GM08714 (cell line): ENCODE measurements at regions not wholly inside any gene's neighbourhood (a gene's known extent, or its start where the extent isn't known, plus 50 kb on each side); places are given as distances from the start of the nearest gene placed in this dataset.

Experiments
- H3K4me3 ChIP-seq: fragments of 200-500 bp; sonication (Bioruptor generic); 2 replicates; pipeline ENCODE4 v1.5.1; 2014; ENCODE audit warnings: mild to moderate bottlenecking, low read length, inconsistent platforms
- ZNF274 ChIP-seq: IDR thresholded peaks from 2 replicates; pipeline ENCODE4 v1.6.1; 2012; ENCODE audit warnings: mild to moderate bottlenecking, low read depth, low read length

DNA sequence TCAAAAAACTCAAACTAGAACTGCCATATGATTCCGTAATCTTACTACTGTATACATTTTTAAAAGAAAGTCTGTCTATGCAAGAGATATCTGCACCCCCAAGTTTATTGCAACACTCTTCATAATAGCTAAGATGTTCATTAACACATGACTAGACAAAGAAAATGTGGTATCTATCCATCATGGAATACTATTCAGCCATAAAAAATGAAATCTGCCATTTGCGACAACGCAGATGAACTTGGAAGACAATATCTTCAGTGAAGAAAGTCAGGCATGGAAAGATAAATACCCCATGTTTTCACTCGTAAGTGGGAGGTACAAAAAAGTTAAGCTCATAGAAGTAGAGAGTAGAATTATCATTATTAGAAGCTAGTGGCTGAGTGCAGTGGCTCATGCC is 87.3 kb upstream of the DHRSX start:
- no peak overlapping the region for H3K4me3 ChIP-seq

GRCh38 chrX:2587146-2587545 is 86.4 kb upstream of the DHRSX start:
- no peak for TF ChIP-seq ZNF274
- no peak overlapping the region for H3K4me3 ChIP-seq

More for the DNA sequence above, 87.3 kb upstream of the DHRSX start:
- TF ChIP-seq ZNF274: no peak

GRCh38 chrX:2585158-2585470 is 84.3 kb upstream of the DHRSX start:
- no peak for TF ChIP-seq ZNF274
- no peak overlapping the region for H3K4me3 ChIP-seq

GRCh38 chrX:2584251-2585157 is 83.7 kb upstream of the DHRSX start:
- TF ChIP-seq ZNF274: no peak
- H3K4me3 ChIP-seq: no peak overlapping the region

DNA sequence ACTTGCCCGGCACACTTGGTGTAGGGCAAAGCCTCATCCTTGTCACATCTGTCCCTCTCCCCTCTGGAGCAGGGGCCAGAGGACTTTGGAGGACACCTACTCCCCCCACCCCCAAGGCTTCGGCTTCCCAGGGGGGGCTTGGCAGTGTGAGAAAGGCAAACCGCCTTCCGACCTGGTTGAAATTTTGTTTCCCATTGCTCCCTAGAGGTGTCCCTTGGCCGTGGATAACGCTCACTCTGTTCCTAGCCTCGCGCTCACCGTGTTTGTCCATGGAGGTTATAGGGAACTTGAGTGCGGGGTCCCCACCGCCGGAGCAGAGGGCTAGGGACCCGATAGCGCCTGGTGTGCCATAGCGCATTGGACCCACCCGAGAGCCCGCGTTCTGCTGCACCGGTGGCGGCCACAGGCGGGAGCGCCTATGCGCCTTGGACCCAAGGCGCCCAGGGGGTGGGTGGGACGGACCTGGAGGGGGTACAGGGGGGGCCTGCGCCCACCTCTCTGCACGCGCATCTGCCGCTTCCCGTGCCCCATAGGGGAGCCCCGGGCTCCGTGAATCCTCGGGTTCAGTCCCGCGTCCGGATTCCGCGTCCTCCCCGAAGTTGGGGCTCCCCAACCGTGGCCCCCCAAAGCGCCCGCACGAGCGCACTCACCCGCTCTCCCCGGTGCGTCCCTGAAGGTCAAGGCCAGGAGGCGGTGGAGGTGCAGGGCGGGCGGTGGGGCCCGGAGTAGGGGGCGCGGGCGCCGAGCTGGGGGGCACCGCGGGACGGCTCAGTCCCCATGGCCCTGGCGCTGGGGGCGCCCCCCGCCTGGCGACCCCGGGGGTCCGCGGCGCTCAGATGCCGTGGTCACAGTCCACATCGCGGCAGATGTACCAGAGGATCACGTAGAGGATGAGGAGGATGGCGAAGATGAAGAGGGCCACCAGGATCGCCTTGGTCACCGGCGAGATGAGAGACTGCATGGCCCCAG is 82.7 kb upstream of the DHRSX start:
- H3K4me3 ChIP-seq: no peak overlapping the region
- TF ChIP-seq ZNF274: no peak

DNA sequence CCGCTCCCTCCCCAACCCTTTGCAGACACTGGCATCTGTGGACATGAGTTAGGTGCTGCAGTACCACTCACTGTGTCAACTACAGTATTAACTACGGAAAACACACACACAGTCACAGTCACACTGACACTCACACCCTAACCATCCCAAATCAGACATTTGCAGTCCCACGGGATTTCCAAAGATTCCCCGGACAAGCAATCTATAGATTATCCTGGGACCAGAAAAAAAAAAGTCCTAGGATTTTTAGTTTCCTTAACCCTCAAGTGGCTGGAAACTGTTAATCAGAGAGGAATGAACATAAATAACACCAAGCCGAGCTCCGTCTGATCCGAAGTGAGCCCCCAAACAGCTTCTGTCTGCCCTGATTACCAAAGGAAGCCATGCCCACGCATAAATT is 81.9 kb upstream of the DHRSX start:
- H3K4me3 ChIP-seq: no peak overlapping the region

GRCh38 chrX:2581296-2581695 is 80.5 kb upstream of the DHRSX start:
- no peak for TF ChIP-seq ZNF274
- H3K4me3 ChIP-seq: no peak overlapping the region

More for the DNA sequence above, 81.9 kb upstream of the DHRSX start:
- TF ChIP-seq ZNF274: no peak

DNA sequence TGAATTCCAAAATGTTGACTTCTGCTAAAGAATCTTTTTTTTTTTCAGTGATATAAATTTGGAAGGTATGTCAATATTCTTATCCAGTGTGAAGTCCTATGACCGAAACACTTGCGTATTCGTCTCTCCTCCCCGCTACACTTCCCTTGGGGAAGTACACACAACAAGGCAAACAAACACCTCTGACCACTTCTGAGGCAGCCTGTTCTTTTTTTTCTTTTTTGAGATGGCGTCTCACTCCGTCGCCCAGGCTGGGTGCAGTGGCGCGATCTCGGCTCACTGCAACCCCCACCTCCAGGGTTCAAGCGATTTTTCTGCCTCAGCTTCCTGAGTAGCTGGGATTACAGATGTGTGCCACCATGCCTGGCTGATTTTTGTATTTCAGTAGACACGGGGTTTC is 78.1 kb upstream of the DHRSX start:
- no peak for TF ChIP-seq ZNF274
- H3K4me3 ChIP-seq: no peak overlapping the region

DNA sequence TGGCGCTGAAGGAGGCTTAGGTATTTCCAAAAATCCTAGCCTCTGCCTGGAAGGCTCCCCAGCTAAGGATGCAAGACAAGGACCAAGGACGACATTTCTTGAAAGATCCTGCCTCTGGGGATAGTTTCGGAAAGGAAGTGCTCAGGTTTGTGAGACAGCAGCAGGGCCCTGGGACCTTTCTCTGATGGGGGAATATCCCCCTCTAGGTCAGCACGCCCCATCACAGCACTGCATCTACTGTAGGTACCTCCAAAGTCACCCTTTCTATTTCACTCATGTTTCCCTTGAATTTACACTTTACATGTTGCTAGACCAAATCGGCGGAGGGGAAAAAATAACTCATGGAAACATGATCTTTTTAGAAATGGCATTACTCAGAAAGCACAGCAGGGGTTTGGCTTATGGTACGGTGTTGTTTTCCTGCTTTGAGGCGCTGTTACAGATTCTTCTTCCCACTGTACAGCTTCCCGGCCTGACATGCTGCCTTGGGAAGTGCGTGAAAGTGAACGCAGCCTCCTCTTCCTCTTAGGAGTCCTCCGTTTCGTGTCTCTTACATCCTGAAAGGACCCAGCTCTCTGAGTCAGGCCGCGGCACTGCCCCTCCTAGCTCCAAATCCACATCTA is 77.2 kb upstream of the DHRSX start:
- no peak for TF ChIP-seq ZNF274
- H3K4me3 ChIP-seq: no peak overlapping the region

- TF ChIP-seq ZNF274: no peak
- no peak overlapping the region for H3K4me3 ChIP-seq
Observed at GRCh38 chrX:2576793-2577192, 76.0 kb upstream of the DHRSX start.

DNA sequence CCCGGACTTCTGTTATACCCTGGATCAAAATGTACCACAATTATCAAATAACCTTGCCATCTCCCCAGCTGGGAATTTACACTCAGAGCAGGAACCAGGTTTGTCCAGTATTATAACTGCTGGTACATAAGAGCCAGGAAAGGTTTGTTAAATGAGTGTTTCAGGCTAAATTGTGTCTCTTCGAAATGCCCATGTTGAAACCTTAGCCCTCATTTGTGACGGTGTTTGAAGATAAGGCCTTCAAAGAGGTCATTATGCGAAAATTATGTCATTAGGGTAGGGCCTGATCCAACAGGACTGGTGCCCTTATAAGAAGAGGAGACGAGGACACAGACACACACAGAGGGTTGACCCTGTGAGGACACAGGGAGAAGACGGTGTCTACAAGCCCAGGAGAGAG is 73.5 kb upstream of the DHRSX start:
- TF ChIP-seq ZNF274: no peak
- no peak overlapping the region for H3K4me3 ChIP-seq

- TF ChIP-seq ZNF274: no peak
Observed at GRCh38 chrX:2572740-2573139, 72.0 kb upstream of the DHRSX start.

DNA sequence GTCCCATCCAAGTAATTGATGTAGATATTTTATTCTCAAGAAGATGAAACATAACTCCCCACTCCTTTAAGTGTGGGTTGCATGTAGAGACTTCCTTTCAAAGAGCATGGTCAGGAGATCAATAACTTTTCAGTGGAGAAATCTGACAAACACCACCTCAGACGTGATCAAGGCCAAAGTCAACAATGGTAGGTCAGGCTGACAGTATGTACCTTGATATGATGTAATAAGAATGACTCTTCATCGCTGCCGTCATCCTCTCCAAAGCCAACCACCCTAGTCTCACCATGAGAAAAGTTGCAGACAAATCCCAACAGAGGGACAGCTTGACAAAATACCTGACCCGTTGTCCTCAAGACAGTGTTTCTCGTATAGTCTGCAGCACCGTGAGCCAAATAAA is 67.3 kb upstream of the DHRSX start:
- no peak for TF ChIP-seq ZNF274
- H3K4me3 ChIP-seq: no peak overlapping the region

More at GRCh38 chrX:2572740-2573139, 72.0 kb upstream of the DHRSX start:
- no peak overlapping the region for H3K4me3 ChIP-seq

- TF ChIP-seq ZNF274: no peak
- H3K4me3 ChIP-seq: no peak overlapping the region
Observed at GRCh38 chrX:2566055-2566454, 65.3 kb upstream of the DHRSX start.
